Suprapubic skin (tissue), 3 donors: ENCODE measurements at regions not wholly inside any gene's neighbourhood (a gene's known extent, or its start where the extent isn't known, plus 50 kb on each side); places are given as distances from the start of the nearest gene placed in this dataset.

ENCODE experiments used
- CTCF ChIP-seq, 2 donors: fragments of 200-600 bp in 1 of 2; fragments of 450-650 bp in 1 of 2; sonication (generic) in 1 of 2; IDR thresholded peaks; one replicate each; pipeline ENCODE4 v1.5.1; 2016 to 2019; ENCODE audit warnings: antibody characterized with exemption in 2 of 2, mild to moderate bottlenecking in 1 of 2, moderate library complexity in 1 of 2
- EP300 ChIP-seq: sonication (generic); formaldehyde crosslinking; IDR thresholded peaks from one replicate; pipeline ENCODE4 v1.6.1; 2017; ENCODE audit warnings: antibody characterized with exemption

GRCh38 chr6:105651969-105652368 lies 249.1 kb upstream of the PREP start:
- TF ChIP-seq CTCF (IDR thresholded peaks at IDR 0.05) = no peak
- TF ChIP-seq EP300 = no peak
